OCI-LY3 (cell line): ENCODE measurements at regions not wholly inside any gene's neighbourhood (a gene's known extent, or its start where the extent isn't known, plus 50 kb on each side); places are given as distances from the start of the nearest gene placed in this dataset.

ENCODE experiments used
- H2AFZ ChIP-seq: fragments of 200-600, 300-600 bp; shearing (Covaris generic); 2 replicates; pipeline ENCODE4 v1.6.0; 2014; ENCODE audit warnings: antibody characterized with exemption, low read depth, low read length
- H3K27ac ChIP-seq: fragments of 200-600, 300-600 bp; sonication (generic); 2 replicates; pipeline ENCODE4 v1.5.1; 2014; ENCODE audit warnings: mild to moderate bottlenecking, low read length, moderate library complexity, mixed read lengths
- H3K27me3 ChIP-seq: fragments of 200-600, 300-600 bp; sonication (generic); 2 replicates; pipeline ENCODE4 v1.6.1; 2014; ENCODE audit warnings: low read depth, low read length, mixed read lengths
- H3K36me3 ChIP-seq: fragments of 200-600, 300-600 bp; sonication (generic); replicated peaks from 2 replicates; pipeline ENCODE3; 2014; ENCODE audit warnings: low read depth, low read length, mixed read lengths
- H3K4me1 ChIP-seq: fragments of 300-600, 200-600 bp; sonication (generic); 2 replicates; pipeline ENCODE4 v1.6.1; 2014; ENCODE audit warnings: low read length, mixed read lengths
- H3K4me2 ChIP-seq: fragments of 200-600, 300-600 bp; sonication (generic); 2 replicates; pipeline ENCODE4 v1.6.1; 2014; ENCODE audit warnings: low read length, mixed read lengths
- H3K4me3 ChIP-seq: fragments of 300-600, 200-600 bp; sonication (generic); 2 replicates; pipeline ENCODE4 v1.5.1; 2014; ENCODE audit warnings: antibody characterized with exemption, mild to moderate bottlenecking, low read length, moderate library complexity
- H3K79me2 ChIP-seq: fragments of 300-600, 200-600 bp; shearing (Covaris generic); 2 replicates; pipeline ENCODE4 v1.6.1; 2014; ENCODE audit warnings: mild to moderate bottlenecking, low read length, mixed read lengths
- H3K9ac ChIP-seq: fragments of 300-600, 200-600 bp; shearing (Covaris generic); 2 replicates; pipeline ENCODE4 v1.6.0; 2014; ENCODE audit warnings: mild to moderate bottlenecking, low read length, moderate library complexity
- H3K9me3 ChIP-seq: fragments of 200-600, 300-600 bp; shearing (Covaris generic); 2 replicates; pipeline ENCODE4 v1.6.1; 2014; ENCODE audit warnings: low read length, mixed read lengths; ENCODE audit not compliant: insufficient read depth
- H4K20me1 ChIP-seq: fragments of 200-600, 300-600 bp; sonication (generic); 2 replicates; pipeline ENCODE4 v1.6.1; 2016; ENCODE audit warnings: low read length, mixed read lengths; ENCODE audit not compliant: insufficient read depth
- CTCF ChIP-seq: fragments of 200-600, 300-600 bp; sonication (generic); IDR thresholded peaks from 2 replicates; pipeline ENCODE4 v1.5.1; 2014; ENCODE audit warnings: antibody characterized with exemption, low read length, low read depth
- EZH2phosphoT487 ChIP-seq: fragments of 200-600 bp; shearing (Covaris generic); IDR thresholded peaks from 2 replicates; pipeline ENCODE4 v1.6.1; 2018; ENCODE audit warnings: antibody characterized with exemption, mixed run types, low read depth

DNA sequence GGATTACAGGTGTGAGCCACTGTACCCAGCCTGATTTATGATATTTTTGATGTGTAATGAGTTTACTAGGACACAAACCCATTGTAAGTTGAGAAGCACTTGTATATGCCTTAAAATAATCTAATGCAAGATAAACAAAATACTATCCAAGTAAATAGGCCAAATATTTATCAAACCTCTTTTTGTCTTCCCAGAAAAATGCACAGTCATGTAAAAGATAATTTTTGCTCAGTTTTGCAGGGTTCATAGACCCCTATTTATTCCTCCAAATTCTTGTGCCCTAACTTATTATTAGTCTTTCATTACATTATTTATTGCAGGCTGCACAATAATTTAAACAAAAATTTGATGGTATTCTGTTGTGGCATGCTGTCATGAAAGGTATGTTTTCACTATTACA lies 1290.7 kb downstream of the STIM2 start:
- Histone ChIP-seq H3K36me3 (no peaks in the 10 kb centered on the region), H3K79me2 (no peaks in the 10 kb centered on the region)

GRCh38 chr4:28167411-28167810 lies 1306.8 kb downstream of the STIM2 start:
- Histone ChIP-seq H2AFZ (no peak overlapping the region), H3K27ac (no peak overlapping the region), H4K20me1 (no peaks in the 10 kb centered on the region), H3K9ac (no peak overlapping the region), H3K79me2 (no peaks in the 10 kb centered on the region), H3K4me2 (no peak overlapping the region), H3K9me3 (no peaks in the 10 kb centered on the region), H3K36me3 (no peaks in the 10 kb centered on the region), H3K4me1 (no peaks in the 10 kb centered on the region), H3K4me3 (no peak overlapping the region), H3K27me3 (no peaks in the 10 kb centered on the region)
- TF ChIP-seq EZH2phosphoT487 = no peak
- TF ChIP-seq CTCF = no peak

More for the DNA sequence above, 1290.7 kb downstream of the STIM2 start:
- Histone ChIP-seq H4K20me1 (no peaks in the 10 kb centered on the region), H3K4me3 (no peak overlapping the region), H3K4me2 (no peak overlapping the region), H3K9me3 (no peaks in the 10 kb centered on the region), H3K9ac (no peak overlapping the region), H3K4me1 (no peaks in the 10 kb centered on the region), H3K27ac (no peak overlapping the region), H3K27me3 (no peaks in the 10 kb centered on the region), H2AFZ (no peak overlapping the region)
- TF ChIP-seq CTCF (no peak), EZH2phosphoT487 (no peak)

DNA sequence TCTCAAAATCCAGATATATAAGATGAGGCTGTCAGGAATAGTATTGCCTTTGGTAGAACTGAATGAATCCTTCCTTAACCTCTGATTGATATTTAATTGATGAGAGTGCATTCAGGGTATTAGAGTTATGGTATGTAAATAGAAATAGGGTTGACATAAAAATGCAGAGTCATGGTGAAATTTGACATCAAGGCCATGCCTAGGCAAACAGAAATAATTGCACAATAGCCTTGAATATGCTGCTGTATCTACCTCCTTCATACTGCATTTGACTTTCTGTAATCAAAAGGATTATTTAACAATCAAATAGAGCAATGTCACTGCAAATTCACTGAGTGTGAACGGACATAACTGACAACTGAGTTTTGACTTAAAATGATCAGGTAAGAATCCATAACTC lies 1316.3 kb downstream of the STIM2 start:
- Histone ChIP-seq H3K27ac (no peak overlapping the region), H3K4me3 (no peak overlapping the region), H3K9me3 (no peaks in the 10 kb centered on the region), H3K36me3 (no peaks in the 10 kb centered on the region), H3K4me1 (no peaks in the 10 kb centered on the region), H3K27me3 (no peaks in the 10 kb centered on the region), H4K20me1 (no peaks in the 10 kb centered on the region), H3K9ac (no peak overlapping the region), H3K79me2 (no peaks in the 10 kb centered on the region), H2AFZ (no peak overlapping the region), H3K4me2 (no peak overlapping the region)
- TF ChIP-seq EZH2phosphoT487 = no peak
- no peak for TF ChIP-seq CTCF

- Histone ChIP-seq H4K20me1 (no peaks in the 10 kb centered on the region), H3K36me3 (no peaks in the 10 kb centered on the region), H3K79me2 (no peaks in the 10 kb centered on the region), H3K4me2 (no peak overlapping the region), H3K4me3 (no peak overlapping the region), H3K4me1 (no peaks in the 10 kb centered on the region), H3K9me3 (no peaks in the 10 kb centered on the region), H2AFZ (no peak overlapping the region), H3K27me3 (no peaks in the 10 kb centered on the region), H3K27ac (no peak overlapping the region), H3K9ac (no peak overlapping the region)
- no peak for TF ChIP-seq EZH2phosphoT487
- no peak for TF ChIP-seq CTCF
These were observed 1317.0 kb downstream of the STIM2 start for GRCh38 chr4:28177641-28178040.
